H4 (cell line): ENCODE measurements at regions not wholly inside any gene's neighbourhood (a gene's known extent, or its start where the extent isn't known, plus 50 kb on each side); places are given as distances from the start of the nearest gene placed in this dataset.

Experiments
- DNase-seq: peaks from one replicate; pipeline ENCODE4 v3.0.0-alpha.2; 2015; ENCODE audit warnings: low spot score

- no peak for DNase-seq
These were observed 69.7 kb upstream of the MAMLD1 start for GRCh38 chrX:150293311-150294013.

GRCh38 chrX:150298841-150299551 is 64.1 kb upstream of the MAMLD1 start:
- DNase-seq, result no peak

GRCh38 chrX:150299579-150299978 is 63.5 kb upstream of the MAMLD1 start:
- no peak for DNase-seq

GRCh38 chrX:150303386-150304097 is 59.6 kb upstream of the MAMLD1 start:
- no peak for DNase-seq

DNA sequence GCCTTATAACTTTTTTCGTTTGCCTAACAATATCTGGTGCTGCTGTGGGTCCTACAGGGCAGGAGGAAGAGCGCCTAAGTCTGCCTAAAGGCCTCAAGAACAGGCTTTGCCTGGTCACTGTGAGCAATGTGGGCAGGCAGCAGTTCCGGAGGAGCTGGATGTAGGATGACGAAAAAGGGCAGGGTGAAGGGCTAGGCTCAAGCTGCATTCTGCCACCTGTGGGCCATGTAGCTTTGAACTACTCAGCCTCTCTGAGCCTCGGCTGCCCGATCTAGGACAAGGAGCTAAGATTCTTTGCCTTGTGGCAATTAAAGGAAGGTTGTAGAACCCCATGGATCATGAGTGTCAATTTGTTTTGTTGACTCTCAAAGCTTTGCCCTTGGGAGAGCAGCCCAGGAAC is 57.1 kb upstream of the MAMLD1 start:
- DNase-seq, result no peak

- DNase-seq, result no peak
These were observed 55.1 kb upstream of the MAMLD1 start for GRCh38 chrX:150308041-150308440.

- no peak for DNase-seq
These were observed 54.5 kb upstream of the MAMLD1 start for GRCh38 chrX:150308532-150309157.

DNA sequence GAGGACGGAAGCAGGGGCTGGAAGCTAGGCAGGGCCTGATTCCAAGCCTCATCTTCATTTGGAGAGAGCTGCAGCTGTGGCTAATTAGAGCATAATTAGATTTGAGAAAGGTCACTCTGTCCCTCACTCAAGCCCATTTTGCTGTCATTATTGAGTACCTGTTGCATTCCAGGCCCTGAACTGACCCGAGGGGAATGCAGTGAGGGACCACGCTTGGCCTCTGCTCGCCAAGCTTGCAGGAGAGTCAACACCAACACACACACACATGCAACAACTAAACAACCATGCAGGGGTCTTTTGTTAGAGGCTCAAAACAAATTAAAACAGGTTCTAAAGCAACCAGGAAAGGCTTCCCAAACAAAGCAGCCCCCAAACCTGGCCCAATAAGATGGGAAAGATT is 52.7 kb upstream of the MAMLD1 start:
- no peak for DNase-seq

DNA sequence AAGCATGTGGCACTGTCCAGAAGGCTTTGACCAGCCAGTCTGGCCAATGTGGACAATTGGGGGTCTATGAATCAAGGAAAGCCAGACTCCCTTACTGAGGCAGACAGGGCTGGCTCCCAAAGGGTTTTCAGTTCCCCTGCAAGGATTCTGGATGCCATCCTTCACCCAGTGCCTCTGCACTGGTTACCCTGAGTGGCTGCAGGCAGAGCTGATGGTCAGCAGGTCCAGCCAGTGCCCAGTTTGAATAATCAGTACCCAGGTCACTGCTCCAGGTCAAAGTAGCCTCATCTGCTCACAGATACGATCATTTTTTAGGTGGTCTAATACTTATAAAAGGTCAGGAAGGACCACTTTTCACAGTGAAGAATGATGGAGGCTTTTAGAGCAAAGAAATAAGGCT is 52.2 kb upstream of the MAMLD1 start:
- no peak for DNase-seq

DNA sequence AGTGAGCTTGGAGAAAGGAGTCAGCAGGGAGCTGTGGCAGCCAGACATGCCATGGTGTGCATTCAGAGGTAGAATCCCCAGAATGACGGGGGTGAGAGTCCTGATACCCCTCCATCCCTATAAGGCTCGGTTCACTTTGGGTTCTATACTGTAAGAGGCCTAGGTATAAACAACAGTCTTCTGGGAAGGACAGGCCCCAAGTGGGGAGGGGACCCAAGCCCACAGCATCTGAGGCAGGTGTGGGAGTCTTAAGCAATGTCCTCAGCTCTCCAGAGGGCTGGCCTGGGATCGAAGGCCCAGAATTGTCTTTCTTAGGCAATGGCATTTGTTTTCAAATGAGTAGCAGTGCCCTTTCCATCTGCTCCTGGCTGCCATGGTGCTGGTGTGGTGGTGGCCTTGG is 50.2 kb upstream of the MAMLD1 start:
- no peak for DNase-seq
